ENCODE measurements at regions not wholly inside any gene's neighbourhood (a gene's known extent, or its start where the extent isn't known, plus 50 kb on each side); places are given as distances from the start of the nearest gene placed in this dataset.

GRCh38 chr7:34236839-34237492 lies 331.6 kb downstream of the BMPER start:
- ChIA-PET POLR2A (no interaction called here), CTCF (interaction anchor here (1.0 kb wide), 1 partner anchor 11 kb away, joined by 4 read pairs; no protein-coding TSS in a partner anchor)
- intact Hi-C loops (cut with micrococcal nuclease) = no loop called here
- no peak for DNase-seq
- H3K36me3 Mint-ChIP-seq = no peaks in the 10 kb centered on the region
- no peaks in the 10 kb centered on the region for H3K9me3 Mint-ChIP-seq
- H3K27me3 Mint-ChIP-seq = no peaks in the 10 kb centered on the region
- H3K4me3 Mint-ChIP-seq = no peak overlapping the region
- H3K4me1 Mint-ChIP-seq (ENCODE audit: low read depth) = no peaks in the 10 kb centered on the region
- no peak overlapping the region for H3K27ac Mint-ChIP-seq

DNA sequence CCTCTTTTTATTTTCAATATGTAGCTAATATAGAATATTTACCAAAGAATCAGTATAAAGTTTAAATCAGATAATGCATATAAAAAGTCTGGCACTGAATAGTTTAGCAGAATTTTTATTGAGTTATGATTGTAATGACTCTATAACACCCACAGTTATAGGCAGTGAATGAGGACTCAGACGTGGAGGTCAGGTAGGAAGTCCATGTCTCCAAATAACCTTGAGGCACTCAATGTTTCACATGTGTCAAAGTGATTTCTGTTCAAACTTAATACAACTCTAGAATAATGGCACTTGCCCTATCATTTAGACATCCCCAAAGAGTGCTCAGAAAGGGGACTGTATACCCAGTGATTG lies 332.1 kb downstream of the BMPER start:
- Mint-ChIP-seq H3K27ac (no peak overlapping the region), H3K4me3 (no peak overlapping the region), H3K36me3 (no peaks in the 10 kb centered on the region), H3K4me1 (ENCODE audit: low read depth) (no peaks in the 10 kb centered on the region), H3K27me3 (no peaks in the 10 kb centered on the region), H3K9me3 (no peaks in the 10 kb centered on the region)
- intact Hi-C loops (cut with micrococcal nuclease) = no loop called here
- ChIA-PET POLR2A (no interaction called here), CTCF (no interaction called here)
- no peak for DNase-seq

- Mint-ChIP-seq H3K27me3 (no peaks in the 10 kb centered on the region), H3K36me3 (no peaks in the 10 kb centered on the region), H3K4me1 (ENCODE audit: low read depth) (no peaks in the 10 kb centered on the region), H3K27ac (no peak overlapping the region), H3K9me3 (no peaks in the 10 kb centered on the region), H3K4me3 (no peak overlapping the region)
- ChIA-PET POLR2A (no interaction called here), CTCF (no interaction called here)
- intact Hi-C loops (cut with micrococcal nuclease) = no loop called here
- DNase-seq = no peak
These were observed 335.1 kb downstream of the BMPER start for GRCh38 chr7:34240417-34240816.

DNA sequence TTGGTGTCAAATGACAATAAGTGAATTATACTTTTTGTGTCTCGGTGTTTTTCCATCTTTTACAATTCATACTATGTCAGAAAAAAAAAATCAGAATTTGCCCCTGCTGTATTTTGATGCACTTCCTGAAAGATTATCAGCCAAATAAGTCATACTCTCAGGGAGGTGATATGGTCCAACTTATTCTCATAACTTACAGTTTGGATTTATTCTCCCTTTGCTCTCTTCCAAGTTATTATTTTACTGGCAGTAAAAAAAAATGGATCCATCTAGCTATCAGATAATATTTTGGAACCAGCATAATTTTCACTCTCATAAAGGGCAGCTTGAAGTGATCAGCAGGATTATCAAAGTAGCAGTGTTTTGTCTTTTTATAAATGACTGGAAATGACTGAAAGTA lies 337.1 kb downstream of the BMPER start:
- H3K9me3 Mint-ChIP-seq = no peaks in the 10 kb centered on the region
- ChIA-PET CTCF (no interaction called here), POLR2A (no interaction called here)
- no peak for DNase-seq
- intact Hi-C loops (cut with micrococcal nuclease) = no loop called here
- H3K4me1 Mint-ChIP-seq (ENCODE audit: low read depth) = no peaks in the 10 kb centered on the region
- H3K27ac Mint-ChIP-seq = no peak overlapping the region
- H3K4me3 Mint-ChIP-seq = no peak overlapping the region
- H3K27me3 Mint-ChIP-seq = no peaks in the 10 kb centered on the region
- H3K36me3 Mint-ChIP-seq = no peaks in the 10 kb centered on the region

- no peak for DNase-seq
- no peaks in the 10 kb centered on the region for H3K36me3 Mint-ChIP-seq
- no peaks in the 10 kb centered on the region for H3K4me1 Mint-ChIP-seq (ENCODE audit: low read depth)
- H3K9me3 Mint-ChIP-seq = no peaks in the 10 kb centered on the region
- POLR2A ChIA-PET = no interaction called here
- intact Hi-C loops (cut with micrococcal nuclease) = no loop called here
- CTCF ChIA-PET = no interaction called here
- H3K27ac Mint-ChIP-seq = no peak overlapping the region
- no peaks in the 10 kb centered on the region for H3K27me3 Mint-ChIP-seq
- H3K4me3 Mint-ChIP-seq = no peak overlapping the region
These were observed 339.9 kb downstream of the BMPER start for GRCh38 chr7:34245246-34245645.

DNA sequence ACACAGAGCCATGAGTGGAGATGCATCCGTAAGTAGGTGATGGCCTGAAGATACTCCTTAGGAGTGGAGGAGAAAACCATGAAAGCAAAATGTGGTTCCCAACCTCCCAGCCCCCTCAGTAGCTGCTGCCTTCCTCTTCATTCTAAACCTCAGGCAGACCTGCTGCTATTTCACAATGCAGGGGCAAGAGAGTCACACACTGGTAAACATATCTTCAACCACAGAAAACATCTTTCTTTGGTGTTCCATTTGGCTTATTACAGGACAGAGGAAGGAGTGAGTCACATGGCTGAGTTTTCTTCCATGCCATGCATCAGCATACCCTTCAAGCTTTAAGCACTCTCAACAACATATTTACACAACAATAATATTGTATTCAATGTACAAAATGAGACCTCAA lies 342.1 kb downstream of the BMPER start:
- DNase-seq = no peak
- H3K4me1 Mint-ChIP-seq (ENCODE audit: low read depth) = no peaks in the 10 kb centered on the region
- intact Hi-C loops (cut with micrococcal nuclease) = no loop called here
- no peak overlapping the region for H3K27ac Mint-ChIP-seq
- no peaks in the 10 kb centered on the region for H3K36me3 Mint-ChIP-seq
- POLR2A ChIA-PET = no interaction called here
- no peak overlapping the region for H3K4me3 Mint-ChIP-seq
- H3K9me3 Mint-ChIP-seq = no peaks in the 10 kb centered on the region
- CTCF ChIA-PET = no interaction called here
- no peaks in the 10 kb centered on the region for H3K27me3 Mint-ChIP-seq

DNA sequence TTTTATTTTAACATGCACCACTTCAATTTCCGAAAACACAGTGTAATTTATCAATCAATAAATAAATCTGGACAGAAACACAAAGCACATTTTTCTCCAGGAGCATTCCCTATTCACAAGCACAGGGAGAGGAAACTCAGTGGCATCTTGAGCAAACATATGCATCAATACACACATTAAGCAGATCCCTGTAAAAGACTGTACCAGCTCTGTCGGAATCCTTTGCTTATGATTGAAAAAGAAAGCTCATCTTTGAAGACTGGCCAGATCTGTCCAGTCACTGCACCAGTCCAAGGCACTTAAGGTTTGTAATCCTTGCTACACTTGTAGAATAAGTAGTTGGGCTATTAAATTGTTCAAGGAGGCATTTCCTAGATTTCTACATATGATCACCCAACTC lies 343.9 kb downstream of the BMPER start:
- POLR2A ChIA-PET = no interaction called here
- no peak for DNase-seq
- CTCF ChIA-PET = no interaction called here
- intact Hi-C loops (cut with micrococcal nuclease) = no loop called here
- no peaks in the 10 kb centered on the region for H3K9me3 Mint-ChIP-seq
- H3K4me3 Mint-ChIP-seq = no peak overlapping the region
- no peaks in the 10 kb centered on the region for H3K36me3 Mint-ChIP-seq
- no peaks in the 10 kb centered on the region for H3K4me1 Mint-ChIP-seq (ENCODE audit: low read depth)
- no peaks in the 10 kb centered on the region for H3K27me3 Mint-ChIP-seq
- H3K27ac Mint-ChIP-seq = no peak overlapping the region

DNA sequence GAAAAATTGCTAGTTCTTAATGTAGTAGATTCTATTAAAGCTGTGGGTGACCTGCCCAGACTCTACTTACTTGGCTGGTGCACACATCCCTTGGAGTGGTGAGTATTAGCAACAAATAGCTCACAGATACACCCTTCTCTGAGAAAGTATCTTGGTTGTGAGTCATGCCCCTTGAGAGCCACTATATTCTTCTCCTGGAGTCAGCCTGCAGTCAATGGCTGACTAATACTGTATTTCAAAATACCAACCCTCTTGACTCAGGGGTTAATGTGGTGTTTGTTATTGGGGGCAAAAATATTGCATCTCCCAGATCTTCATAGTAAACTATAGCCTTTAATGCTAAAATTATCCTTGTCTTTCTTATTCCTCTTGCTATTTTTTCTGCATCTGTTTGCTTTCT lies 354.9 kb downstream of the BMPER start:
- no peak for DNase-seq
- intact Hi-C loops (cut with micrococcal nuclease) = no loop called here
- ChIA-PET POLR2A (no interaction called here), CTCF (no interaction called here)
- H3K4me3 Mint-ChIP-seq = no peak overlapping the region
- H3K27ac Mint-ChIP-seq = no peak overlapping the region
- H3K36me3 Mint-ChIP-seq = no peaks in the 10 kb centered on the region
- no peaks in the 10 kb centered on the region for H3K4me1 Mint-ChIP-seq (ENCODE audit: low read depth)
- no peaks in the 10 kb centered on the region for H3K9me3 Mint-ChIP-seq
- H3K27me3 Mint-ChIP-seq = no peaks in the 10 kb centered on the region

DNA sequence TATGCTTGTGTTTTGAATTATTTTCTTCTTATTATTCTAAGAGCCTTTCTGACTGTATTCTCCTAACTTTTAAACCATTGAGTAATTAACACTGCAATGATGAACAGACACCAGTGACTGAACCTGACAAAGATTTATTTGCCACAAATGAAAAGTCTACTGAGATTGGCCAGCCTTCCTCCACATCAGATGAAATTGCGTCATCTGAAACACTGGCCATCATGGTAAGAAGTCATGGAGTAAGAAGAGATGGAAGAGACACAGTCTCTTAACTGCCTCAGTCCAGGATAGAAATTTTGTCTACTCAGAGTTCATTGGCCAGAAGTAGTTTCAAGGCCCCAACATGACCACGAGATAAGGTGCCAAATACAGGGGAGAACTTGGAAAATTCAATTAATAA lies 357.8 kb downstream of the BMPER start:
- Mint-ChIP-seq H3K27me3 (no peaks in the 10 kb centered on the region), H3K36me3 (no peaks in the 10 kb centered on the region), H3K27ac (no peak overlapping the region), H3K9me3 (no peaks in the 10 kb centered on the region), H3K4me1 (ENCODE audit: low read depth) (no peaks in the 10 kb centered on the region), H3K4me3 (no peak overlapping the region)
- DNase-seq = no peak
- ChIA-PET CTCF (no interaction called here), POLR2A (no interaction called here)
- intact Hi-C loops (cut with micrococcal nuclease) = no loop called here

DNA sequence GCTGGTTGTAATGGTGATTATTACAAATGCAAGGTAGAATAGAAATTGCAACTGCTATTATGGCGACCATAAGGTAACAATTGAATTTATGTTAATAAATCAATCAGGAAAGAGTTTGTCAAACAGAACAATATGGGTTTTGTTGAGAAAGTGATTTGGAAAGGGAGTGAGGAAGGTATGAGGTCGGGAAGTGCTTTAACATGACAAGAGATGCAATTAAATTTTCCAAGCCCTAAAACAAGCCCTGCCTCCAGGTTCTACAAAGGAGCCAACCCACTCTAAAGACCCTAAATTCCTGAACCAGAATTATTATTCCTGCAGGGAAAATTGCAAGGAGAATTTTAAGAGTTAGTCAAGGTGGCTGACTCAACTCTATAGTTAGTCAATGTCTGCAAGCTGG lies 363.7 kb downstream of the BMPER start:
- DNase-seq = no peak
- intact Hi-C loops (cut with micrococcal nuclease) = no loop called here
- no peak overlapping the region for H3K27ac Mint-ChIP-seq
- ChIA-PET CTCF (no interaction called here), POLR2A (no interaction called here)
- no peak overlapping the region for H3K4me3 Mint-ChIP-seq
- no peaks in the 10 kb centered on the region for H3K9me3 Mint-ChIP-seq
- peaks cover 2% of the 10 kb centered on the region for H3K27me3 Mint-ChIP-seq
- H3K4me1 Mint-ChIP-seq (ENCODE audit: low read depth) = no peaks in the 10 kb centered on the region
- H3K36me3 Mint-ChIP-seq = no peaks in the 10 kb centered on the region

- Mint-ChIP-seq H3K36me3 (no peaks in the 10 kb centered on the region), H3K27me3 (no peaks in the 10 kb centered on the region), H3K9me3 (no peaks in the 10 kb centered on the region), H3K4me1 (ENCODE audit: low read depth) (no peaks in the 10 kb centered on the region), H3K27ac (no peak overlapping the region), H3K4me3 (no peak overlapping the region)
- intact Hi-C loops (cut with micrococcal nuclease) = no loop called here
- no peak for DNase-seq
- ChIA-PET CTCF (no interaction called here), POLR2A (no interaction called here)
These were observed 370.3 kb downstream of the BMPER start for GRCh38 chr7:34275624-34276023.

DNA sequence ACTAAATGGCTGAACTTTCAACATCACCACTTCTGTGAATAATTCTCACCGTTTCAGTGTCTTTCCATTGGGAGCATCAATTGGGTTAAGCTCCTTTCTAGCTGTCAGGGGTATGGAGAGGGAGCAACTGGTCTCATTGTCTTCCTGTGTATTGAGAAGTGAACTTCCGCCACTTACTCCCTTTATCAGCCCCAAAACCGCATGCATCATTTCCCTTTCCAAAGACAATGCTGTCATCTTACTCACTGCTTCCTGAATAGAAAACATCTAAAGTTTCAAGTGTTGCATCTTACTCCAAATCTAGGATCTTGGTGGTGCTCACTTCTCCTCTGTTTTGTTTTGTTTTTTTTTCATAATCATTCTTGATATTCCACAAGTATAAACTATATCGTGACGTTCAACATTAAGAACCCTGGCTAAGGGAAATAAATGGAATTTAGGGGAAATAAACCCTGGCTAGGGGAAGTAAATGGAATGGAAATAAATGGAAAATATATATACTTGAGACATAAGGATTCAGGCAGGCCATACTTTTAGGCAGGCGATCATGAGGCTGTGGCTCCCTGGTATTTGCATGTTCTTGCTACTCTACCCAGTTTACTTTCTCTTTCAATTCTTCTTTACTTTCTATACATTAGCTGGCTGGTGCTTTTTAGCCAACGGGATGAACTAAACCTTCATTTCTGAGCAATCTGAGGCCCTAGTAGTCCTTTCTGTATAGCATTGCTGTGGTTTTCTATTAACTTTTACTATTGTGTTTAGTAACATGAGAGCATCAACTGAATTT lies 371.9 kb downstream of the BMPER start:
- H3K27ac Mint-ChIP-seq = no peak overlapping the region
- ChIA-PET POLR2A (no interaction called here), CTCF (no interaction called here)
- no peaks in the 10 kb centered on the region for H3K4me1 Mint-ChIP-seq (ENCODE audit: low read depth)
- no peaks in the 10 kb centered on the region for H3K36me3 Mint-ChIP-seq
- H3K9me3 Mint-ChIP-seq = peaks cover 7% of the 10 kb centered on the region
- no peak overlapping the region for H3K4me3 Mint-ChIP-seq
- DNase-seq = no peak
- H3K27me3 Mint-ChIP-seq = no peaks in the 10 kb centered on the region
- intact Hi-C loops (cut with micrococcal nuclease) = no loop called here

- no peaks in the 10 kb centered on the region for H3K36me3 Mint-ChIP-seq
- no peak for DNase-seq
- CTCF ChIA-PET = no interaction called here
- intact Hi-C loops (cut with micrococcal nuclease) = no loop called here
- H3K4me1 Mint-ChIP-seq (ENCODE audit: low read depth) = no peaks in the 10 kb centered on the region
- H3K27me3 Mint-ChIP-seq = no peaks in the 10 kb centered on the region
- peaks cover 7% of the 10 kb centered on the region for H3K9me3 Mint-ChIP-seq
- POLR2A ChIA-PET = no interaction called here
- no peak overlapping the region for H3K27ac Mint-ChIP-seq
- H3K4me3 Mint-ChIP-seq = no peak overlapping the region
These were observed 372.5 kb downstream of the BMPER start for GRCh38 chr7:34277803-34278199.
